GM21717 (cell line): ENCODE measurements at regions not wholly inside any gene's neighbourhood (a gene's known extent, or its start where the extent isn't known, plus 50 kb on each side); places are given as distances from the start of the nearest gene placed in this dataset.
"Not testable (repeated sequence)": the region's sequence is repeated elsewhere in the genome, so short reads cannot be mapped to it uniquely, and the experiment has no call there.

Experiments
- ATAC-seq: cut with Tn5 transposase; IDR thresholded peaks from one replicate; pipeline ENCODE4 v1.9.1; 2021; ENCODE audit warnings: mild to moderate bottlenecking, moderate library complexity; ENCODE audit not compliant: unreplicated experiment

- no peak for ATAC-seq
Observed at GRCh38 chr16:60816461-60816860, 1219.8 kb downstream of the CDH8 start.

GRCh38 chr16:60815865-60816264 lies 1220.4 kb downstream of the CDH8 start:
- no peak for ATAC-seq

- ATAC-seq: no peak
Observed at GRCh38 chr16:60815033-60815432, 1221.2 kb downstream of the CDH8 start.

GRCh38 chr16:60811657-60812056 lies 1224.6 kb downstream of the CDH8 start:
- no peak for ATAC-seq

- ATAC-seq: no peak
Observed at GRCh38 chr16:60811051-60811608, 1225.1 kb downstream of the CDH8 start.

GRCh38 chr16:60810250-60810649 lies 1226.0 kb downstream of the CDH8 start:
- ATAC-seq: no peak

GRCh38 chr16:60792437-60792836 lies 1243.8 kb downstream of the CDH8 start:
- ATAC-seq: no peak

GRCh38 chr16:60788631-60789030 lies 1247.6 kb downstream of the CDH8 start:
- no peak for ATAC-seq

GRCh38 chr16:60776281-60776680 lies 1260.0 kb downstream of the CDH8 start:
- no peak for ATAC-seq

- no peak for ATAC-seq
Observed at GRCh38 chr16:60771138-60771537, 1265.1 kb downstream of the CDH8 start.

- not testable (repeated sequence) for ATAC-seq
Observed at GRCh38 chr16:60770384-60770783, 1265.9 kb downstream of the CDH8 start.

GRCh38 chr16:60763869-60764268 lies 1272.4 kb downstream of the CDH8 start:
- no peak for ATAC-seq

GRCh38 chr16:60755907-60756306 lies 1280.3 kb downstream of the CDH8 start:
- no peak for ATAC-seq

- no peak for ATAC-seq
Observed at GRCh38 chr16:60748366-60748765, 1287.9 kb downstream of the CDH8 start.

GRCh38 chr16:60744198-60744597 lies 1292.0 kb downstream of the CDH8 start:
- ATAC-seq: no peak

- ATAC-seq: no peak
Observed at GRCh38 chr16:60741810-60742209, 1294.4 kb downstream of the CDH8 start.

- ATAC-seq: no peak
Observed at GRCh38 chr16:60739737-60740683, 1296.2 kb downstream of the CDH8 start.

GRCh38 chr16:60731329-60732050 lies 1304.7 kb downstream of the CDH8 start:
- ATAC-seq: no peak

- ATAC-seq: no peak
Observed at GRCh38 chr16:60729051-60729450, 1307.2 kb downstream of the CDH8 start.

GRCh38 chr16:60727851-60728250 lies 1308.4 kb downstream of the CDH8 start:
- ATAC-seq: no peak

- no peak for ATAC-seq
Observed at GRCh38 chr16:60720060-60720459, 1316.2 kb downstream of the CDH8 start.

GRCh38 chr16:60717808-60718207 lies 1318.4 kb downstream of the CDH8 start:
- ATAC-seq: no peak
